ENCODE measurements at regions not wholly inside any gene's neighbourhood (a gene's known extent, or its start where the extent isn't known, plus 50 kb on each side); places are given as distances from the start of the nearest gene placed in this dataset.
"Not testable (repeated sequence)": the region's sequence is repeated elsewhere in the genome, so short reads cannot be mapped to it uniquely, and the experiment has no call there.

DNA sequence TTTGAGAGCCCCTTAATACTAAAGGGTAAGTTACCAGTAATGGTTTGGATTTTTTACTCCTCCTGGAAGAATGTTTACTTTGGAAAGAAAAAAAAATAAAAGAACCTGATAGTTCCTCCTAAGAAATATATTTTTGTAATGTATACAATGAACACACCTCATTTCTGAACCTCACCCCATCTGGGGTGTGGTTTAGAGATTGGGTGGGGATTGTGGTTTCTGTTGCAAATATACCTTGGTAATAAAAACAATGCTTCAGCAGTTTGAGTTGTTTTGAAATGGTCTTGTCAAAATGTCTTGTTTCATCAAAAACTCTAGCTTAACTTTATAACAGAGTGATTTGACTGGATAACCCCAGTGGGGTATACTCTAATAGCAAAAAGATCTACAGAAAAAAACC lies 448.9 kb upstream of the MEIS1 start:
- H3K4me3 Mint-ChIP-seq (ENCODE audit: unreplicated experiment) = no peak overlapping the region
- no peaks in the 10 kb centered on the region for H3K27me3 Mint-ChIP-seq (ENCODE audit: unreplicated experiment)
- peaks cover 10% of the 10 kb centered on the region for H3K9me3 Mint-ChIP-seq (ENCODE audit: unreplicated experiment)
- no peak overlapping the region for H3K27ac Mint-ChIP-seq (ENCODE audit: unreplicated experiment)
- TF ChIP-seq, protein P1, sequence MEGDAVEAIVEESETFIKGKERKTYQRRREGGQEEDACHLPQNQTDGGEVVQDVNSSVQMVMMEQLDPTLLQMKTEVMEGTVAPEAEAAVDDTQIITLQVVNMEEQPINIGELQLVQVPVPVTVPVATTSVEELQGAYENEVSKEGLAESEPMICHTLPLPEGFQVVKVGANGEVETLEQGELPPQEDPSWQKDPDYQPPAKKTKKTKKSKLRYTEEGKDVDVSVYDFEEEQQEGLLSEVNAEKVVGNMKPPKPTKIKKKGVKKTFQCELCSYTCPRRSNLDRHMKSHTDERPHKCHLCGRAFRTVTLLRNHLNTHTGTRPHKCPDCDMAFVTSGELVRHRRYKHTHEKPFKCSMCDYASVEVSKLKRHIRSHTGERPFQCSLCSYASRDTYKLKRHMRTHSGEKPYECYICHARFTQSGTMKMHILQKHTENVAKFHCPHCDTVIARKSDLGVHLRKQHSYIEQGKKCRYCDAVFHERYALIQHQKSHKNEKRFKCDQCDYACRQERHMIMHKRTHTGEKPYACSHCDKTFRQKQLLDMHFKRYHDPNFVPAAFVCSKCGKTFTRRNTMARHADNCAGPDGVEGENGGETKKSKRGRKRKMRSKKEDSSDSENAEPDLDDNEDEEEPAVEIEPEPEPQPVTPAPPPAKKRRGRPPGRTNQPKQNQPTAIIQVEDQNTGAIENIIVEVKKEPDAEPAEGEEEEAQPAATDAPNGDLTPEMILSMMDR (IDR thresholded peaks at IDR 0.05; ENCODE audit: partially characterized antibody, unreplicated experiment) = no peak
- DNase-seq = no peak
- no peaks in the 10 kb centered on the region for H3K36me3 Mint-ChIP-seq (ENCODE audit: unreplicated experiment)
- H3K4me1 Mint-ChIP-seq (ENCODE audit: low read depth, unreplicated experiment) = no peaks in the 10 kb centered on the region

- no peak for DNase-seq
- peaks cover 4% of the 10 kb centered on the region for H3K36me3 Mint-ChIP-seq (ENCODE audit: unreplicated experiment)
- H3K27me3 Mint-ChIP-seq (ENCODE audit: unreplicated experiment) = no peaks in the 10 kb centered on the region
- no peak overlapping the region for H3K27ac Mint-ChIP-seq (ENCODE audit: unreplicated experiment)
- H3K4me1 Mint-ChIP-seq (ENCODE audit: low read depth, unreplicated experiment) = no peaks in the 10 kb centered on the region
- no peak overlapping the region for H3K4me3 Mint-ChIP-seq (ENCODE audit: unreplicated experiment)
- TF ChIP-seq, protein P1 (IDR thresholded peaks at IDR 0.05; ENCODE audit: partially characterized antibody, unreplicated experiment) = no peak
- H3K9me3 Mint-ChIP-seq (ENCODE audit: unreplicated experiment) = no peaks in the 10 kb centered on the region
Observed at GRCh38 chr2:65980531-65980930, 454.4 kb upstream of the MEIS1 start.

- Mint-ChIP-seq H3K4me3 (ENCODE audit: unreplicated experiment) (no peak overlapping the region), H3K9me3 (ENCODE audit: unreplicated experiment) (no peaks in the 10 kb centered on the region), H3K4me1 (ENCODE audit: low read depth, unreplicated experiment) (no peaks in the 10 kb centered on the region), H3K27me3 (ENCODE audit: unreplicated experiment) (no peaks in the 10 kb centered on the region), H3K36me3 (ENCODE audit: unreplicated experiment) (peaks cover 4% of the 10 kb centered on the region), H3K27ac (ENCODE audit: unreplicated experiment) (no peak overlapping the region)
- no peak for DNase-seq
- TF ChIP-seq, protein P1 (IDR thresholded peaks at IDR 0.05; ENCODE audit: partially characterized antibody, unreplicated experiment) = no peak
Observed at GRCh38 chr2:65979446-65979845, 455.5 kb upstream of the MEIS1 start.

- no peaks in the 10 kb centered on the region for H3K9me3 Mint-ChIP-seq (ENCODE audit: unreplicated experiment)
- H3K27me3 Mint-ChIP-seq (ENCODE audit: unreplicated experiment) = no peaks in the 10 kb centered on the region
- no peak overlapping the region for H3K4me3 Mint-ChIP-seq (ENCODE audit: unreplicated experiment)
- no peak overlapping the region for H3K27ac Mint-ChIP-seq (ENCODE audit: unreplicated experiment)
- no peak for DNase-seq
- TF ChIP-seq, protein P1 (IDR thresholded peaks at IDR 0.05; ENCODE audit: partially characterized antibody, unreplicated experiment) = no peak
- peaks cover 4% of the 10 kb centered on the region for H3K36me3 Mint-ChIP-seq (ENCODE audit: unreplicated experiment)
- H3K4me1 Mint-ChIP-seq (ENCODE audit: low read depth, unreplicated experiment) = no peaks in the 10 kb centered on the region
Observed at GRCh38 chr2:65974067-65974723, 460.7 kb upstream of the MEIS1 start.

DNA sequence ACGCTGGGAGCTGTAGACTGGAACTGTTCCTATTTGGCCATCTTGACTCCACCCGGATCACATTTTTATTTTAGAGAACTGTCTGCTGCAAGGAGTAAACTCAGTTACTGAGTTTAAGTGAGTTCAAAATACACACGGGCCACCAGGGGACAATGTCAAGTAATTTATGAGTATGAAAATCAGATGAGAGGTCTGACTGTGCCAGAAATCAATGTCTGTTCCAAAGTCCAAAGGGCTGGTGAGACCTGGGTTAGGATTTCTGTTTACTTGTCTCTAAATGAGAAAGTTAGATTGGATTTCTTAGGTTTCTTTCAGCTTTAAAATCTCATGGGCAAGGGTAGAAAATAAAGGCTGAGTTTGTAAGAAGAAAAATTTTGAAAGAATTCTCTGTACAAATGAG lies 465.8 kb upstream of the MEIS1 start:
- H3K27me3 Mint-ChIP-seq (ENCODE audit: unreplicated experiment) = no peaks in the 10 kb centered on the region
- H3K36me3 Mint-ChIP-seq (ENCODE audit: unreplicated experiment) = no peaks in the 10 kb centered on the region
- H3K27ac Mint-ChIP-seq (ENCODE audit: unreplicated experiment) = no peak overlapping the region
- no peak for DNase-seq
- no peak overlapping the region for H3K4me3 Mint-ChIP-seq (ENCODE audit: unreplicated experiment)
- no peaks in the 10 kb centered on the region for H3K4me1 Mint-ChIP-seq (ENCODE audit: low read depth, unreplicated experiment)
- TF ChIP-seq, protein P1 (IDR thresholded peaks at IDR 0.05; ENCODE audit: partially characterized antibody, unreplicated experiment) = no peak
- H3K9me3 Mint-ChIP-seq (ENCODE audit: unreplicated experiment) = no peaks in the 10 kb centered on the region

GRCh38 chr2:65963303-65963702 lies 471.6 kb upstream of the MEIS1 start:
- H3K4me1 Mint-ChIP-seq (ENCODE audit: low read depth, unreplicated experiment); H3K4me3 Mint-ChIP-seq (ENCODE audit: unreplicated experiment): not testable (repeated sequence)

More at GRCh38 chr2:65963303-65963702, 471.6 kb upstream of the MEIS1 start:
- not testable (repeated sequence) for DNase-seq; H3K27me3 Mint-ChIP-seq (ENCODE audit: unreplicated experiment); H3K36me3 Mint-ChIP-seq (ENCODE audit: unreplicated experiment); H3K9me3 Mint-ChIP-seq (ENCODE audit: unreplicated experiment); H3K27ac Mint-ChIP-seq (ENCODE audit: unreplicated experiment)

Data from glutamatergic neuron (in vitro differentiated cells).